H1 (cell line): ENCODE measurements at regions not wholly inside any gene's neighbourhood (a gene's known extent, or its start where the extent isn't known, plus 50 kb on each side); places are given as distances from the start of the nearest gene placed in this dataset.

Experiments used
- CBX5 ChIP-seq: fragments of 300-800, 300-1000 bp; sonication (generic); IDR thresholded peaks from 2 replicates; pipeline ENCODE4 v1.7.1; 2016; ENCODE audit warnings: antibody characterized with exemption, low read length, low read depth
- EZH2 ChIP-seq: fragments of 200-600 bp; sonication (generic); IDR thresholded peaks from 2 replicates; pipeline ENCODE4 v1.7.1; 2012; ENCODE audit warnings: low read depth, mild to moderate bottlenecking, moderate library complexity, low read length, inconsistent platforms; ENCODE audit not compliant: severe bottlenecking
- JUN ChIP-seq: IDR thresholded peaks from 2 replicates; pipeline ENCODE4 v1.6.1; 2011; ENCODE audit warnings: low read depth, mild to moderate bottlenecking, improper control_type of control experiment, low read length
- JUND ChIP-seq: IDR thresholded peaks from 2 replicates; pipeline ENCODE4 v1.6.1; 2011; ENCODE audit warnings: mild to moderate bottlenecking, improper control_type of control experiment, low read length
- TF ChIP-seq, protein P1 (sequence below), 3 experiments: IDR thresholded peaks; 1 replicate in 2 of 3; 2 replicates in 1 of 3; pipeline versions ENCODE4 v1.5.1 to v1.6.1; 2011; ENCODE audit warnings: low read length in 3 of 3, mild to moderate bottlenecking in 3 of 3, inconsistent platforms in 2 of 3, low read depth in 1 of 3, moderate library complexity in 1 of 3; ENCODE audit not compliant: insufficient read depth in 1 of 3; ENCODE audit errors: control extremely low read depth in 1 of 3

DNA sequence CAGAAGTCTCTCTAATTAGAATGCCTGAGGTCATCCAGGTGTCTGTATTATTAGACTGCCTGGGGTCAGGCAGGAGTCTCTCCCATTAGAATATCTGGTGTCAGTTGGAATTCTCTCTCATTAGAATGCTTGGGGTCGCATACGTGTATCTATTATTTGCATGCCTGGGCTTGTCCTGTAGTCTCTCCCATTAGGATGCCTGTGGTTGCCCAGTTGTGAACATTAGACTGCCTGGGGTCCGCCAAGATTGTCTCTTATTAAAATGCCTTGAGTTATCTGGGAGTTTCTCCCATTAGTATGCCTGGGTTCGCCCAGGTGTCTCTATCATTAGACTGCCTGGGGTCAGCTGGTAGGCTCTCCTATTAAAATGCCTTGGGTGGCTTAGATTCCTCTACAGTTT lies 1494.7 kb downstream of the UQCRFS1 start:
- TF ChIP-seq EZH2 (no peak), JUND (no peak), CBX5 (no peak), JUN (no peak)
- TF ChIP-seq, protein P1, sequence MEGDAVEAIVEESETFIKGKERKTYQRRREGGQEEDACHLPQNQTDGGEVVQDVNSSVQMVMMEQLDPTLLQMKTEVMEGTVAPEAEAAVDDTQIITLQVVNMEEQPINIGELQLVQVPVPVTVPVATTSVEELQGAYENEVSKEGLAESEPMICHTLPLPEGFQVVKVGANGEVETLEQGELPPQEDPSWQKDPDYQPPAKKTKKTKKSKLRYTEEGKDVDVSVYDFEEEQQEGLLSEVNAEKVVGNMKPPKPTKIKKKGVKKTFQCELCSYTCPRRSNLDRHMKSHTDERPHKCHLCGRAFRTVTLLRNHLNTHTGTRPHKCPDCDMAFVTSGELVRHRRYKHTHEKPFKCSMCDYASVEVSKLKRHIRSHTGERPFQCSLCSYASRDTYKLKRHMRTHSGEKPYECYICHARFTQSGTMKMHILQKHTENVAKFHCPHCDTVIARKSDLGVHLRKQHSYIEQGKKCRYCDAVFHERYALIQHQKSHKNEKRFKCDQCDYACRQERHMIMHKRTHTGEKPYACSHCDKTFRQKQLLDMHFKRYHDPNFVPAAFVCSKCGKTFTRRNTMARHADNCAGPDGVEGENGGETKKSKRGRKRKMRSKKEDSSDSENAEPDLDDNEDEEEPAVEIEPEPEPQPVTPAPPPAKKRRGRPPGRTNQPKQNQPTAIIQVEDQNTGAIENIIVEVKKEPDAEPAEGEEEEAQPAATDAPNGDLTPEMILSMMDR (IDR thresholded peaks at IDR 0.05; ENCODE audit: control extremely low read depth in 1 of 3, insufficient read depth in 1 of 3, low read depth in 1 of 3, low read length in 3 of 3): no peak
